ENCODE measurements at regions not wholly inside any gene's neighbourhood (a gene's known extent, or its start where the extent isn't known, plus 50 kb on each side); places are given as distances from the start of the nearest gene placed in this dataset.

DNA sequence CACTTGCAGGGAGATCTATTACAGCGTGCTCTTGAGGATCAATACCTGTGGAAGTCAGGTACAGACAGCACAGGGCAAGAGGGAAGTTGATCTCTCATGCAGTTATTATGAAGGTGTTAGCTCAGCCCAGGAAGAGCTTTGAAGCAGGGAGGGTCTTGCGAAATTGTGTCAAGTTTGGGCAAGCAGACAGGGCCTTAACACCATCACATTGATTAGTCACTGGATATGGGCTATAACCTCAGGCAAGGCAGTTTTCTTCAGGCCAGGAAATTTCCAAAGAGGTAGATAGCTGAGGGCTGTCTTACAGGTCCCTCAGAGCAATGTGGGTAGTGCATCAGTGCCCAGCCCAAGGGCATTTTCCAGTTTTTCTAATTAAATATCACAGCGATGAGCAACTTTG, 643.8 kb downstream of the DHX35 start:
- TF ChIP-seq, protein P1, sequence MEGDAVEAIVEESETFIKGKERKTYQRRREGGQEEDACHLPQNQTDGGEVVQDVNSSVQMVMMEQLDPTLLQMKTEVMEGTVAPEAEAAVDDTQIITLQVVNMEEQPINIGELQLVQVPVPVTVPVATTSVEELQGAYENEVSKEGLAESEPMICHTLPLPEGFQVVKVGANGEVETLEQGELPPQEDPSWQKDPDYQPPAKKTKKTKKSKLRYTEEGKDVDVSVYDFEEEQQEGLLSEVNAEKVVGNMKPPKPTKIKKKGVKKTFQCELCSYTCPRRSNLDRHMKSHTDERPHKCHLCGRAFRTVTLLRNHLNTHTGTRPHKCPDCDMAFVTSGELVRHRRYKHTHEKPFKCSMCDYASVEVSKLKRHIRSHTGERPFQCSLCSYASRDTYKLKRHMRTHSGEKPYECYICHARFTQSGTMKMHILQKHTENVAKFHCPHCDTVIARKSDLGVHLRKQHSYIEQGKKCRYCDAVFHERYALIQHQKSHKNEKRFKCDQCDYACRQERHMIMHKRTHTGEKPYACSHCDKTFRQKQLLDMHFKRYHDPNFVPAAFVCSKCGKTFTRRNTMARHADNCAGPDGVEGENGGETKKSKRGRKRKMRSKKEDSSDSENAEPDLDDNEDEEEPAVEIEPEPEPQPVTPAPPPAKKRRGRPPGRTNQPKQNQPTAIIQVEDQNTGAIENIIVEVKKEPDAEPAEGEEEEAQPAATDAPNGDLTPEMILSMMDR (conservative IDR thresholded peaks at IDR 0.05; ENCODE audit: low read depth, low read length), result no peak
- no peak for TF ChIP-seq EZH2phosphoT487 (IDR thresholded peaks at IDR 0.05; ENCODE audit: borderline replicate concordance, low read length)
